ENCODE measurements at regions not wholly inside any gene's neighbourhood (a gene's known extent, or its start where the extent isn't known, plus 50 kb on each side); places are given as distances from the start of the nearest gene placed in this dataset.

DNA sequence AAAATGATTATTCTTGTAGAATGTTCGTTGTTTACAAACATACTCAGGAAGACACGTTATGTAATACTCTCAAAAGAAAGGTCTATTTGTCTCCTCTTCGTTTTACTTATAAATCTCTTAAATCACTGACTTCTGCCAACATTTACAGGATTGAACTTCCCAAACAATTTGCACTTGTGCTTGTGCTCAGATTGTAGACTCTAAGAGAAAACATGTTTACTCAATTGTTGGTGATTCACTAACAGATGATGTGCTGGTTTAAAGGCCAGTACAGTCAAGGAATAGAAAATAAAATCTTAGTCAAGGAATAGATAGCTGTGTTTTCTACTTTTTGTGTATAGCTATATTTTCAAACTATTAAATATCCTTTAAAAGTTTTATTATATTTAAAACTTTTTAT, 172.8 kb downstream of the GJA1 start:
- Histone ChIP-seq H3K4me3 (ENCODE audit: low read length) (no peak overlapping the region), H3K36me3 (ENCODE audit: control insufficient read depth, insufficient read depth, low read length) (no peaks in the 10 kb centered on the region), H3K4me1 (ENCODE audit: control insufficient read depth, insufficient read depth, low read length) (no peaks in the 10 kb centered on the region), H3K9me3 (replicated peaks; ENCODE audit: control insufficient read depth, low read depth, low read length) (no peaks in the 10 kb centered on the region), H3K27me3 (ENCODE audit: control insufficient read depth, insufficient read depth, low read length) (no peaks in the 10 kb centered on the region), H3K27ac (ENCODE audit: low read length) (no peak overlapping the region)
- WGBS (ENCODE audit: insufficient coverage): no CpG with 5 or more reads among the region's 3 CpGs
- no peak for DNase-seq

DNA sequence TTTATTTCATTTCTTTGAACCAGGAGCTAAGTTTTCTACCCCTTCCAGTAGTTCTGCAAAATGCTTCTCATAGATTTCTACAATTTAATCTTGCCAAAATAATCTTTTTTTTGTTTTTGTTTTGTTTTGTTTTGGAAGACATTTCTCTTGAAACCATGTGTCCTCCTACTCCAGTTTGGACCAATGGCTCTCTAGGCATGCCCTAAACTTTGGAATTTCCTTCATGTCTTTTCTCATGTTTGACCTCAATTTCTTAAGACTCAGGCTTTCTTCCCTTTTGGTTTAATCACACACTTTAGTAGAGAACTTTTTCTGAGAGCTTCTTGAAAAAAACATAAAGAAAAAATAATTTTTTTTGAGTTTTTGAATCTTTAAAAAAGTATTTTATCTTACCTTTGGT, 173.8 kb downstream of the GJA1 start:
- Histone ChIP-seq H3K9me3 (replicated peaks; ENCODE audit: control insufficient read depth, low read depth, low read length) (no peaks in the 10 kb centered on the region), H3K27ac (ENCODE audit: low read length) (no peak overlapping the region), H3K36me3 (ENCODE audit: control insufficient read depth, insufficient read depth, low read length) (no peaks in the 10 kb centered on the region), H3K4me3 (ENCODE audit: low read length) (no peak overlapping the region), H3K4me1 (ENCODE audit: control insufficient read depth, insufficient read depth, low read length) (no peaks in the 10 kb centered on the region), H3K27me3 (ENCODE audit: control insufficient read depth, insufficient read depth, low read length) (no peaks in the 10 kb centered on the region)
- DNase-seq: no peak

GRCh38 chr6:121612927-121613326, 177.5 kb downstream of the GJA1 start:
- no peaks in the 10 kb centered on the region for H3K4me1 ChIP-seq (ENCODE audit: control insufficient read depth, insufficient read depth, low read length)
- H3K27me3 ChIP-seq (ENCODE audit: control insufficient read depth, insufficient read depth, low read length): no peaks in the 10 kb centered on the region
- no peak overlapping the region for H3K27ac ChIP-seq (ENCODE audit: low read length)
- WGBS (ENCODE audit: insufficient coverage): 100% methylated on average over 1 of the region's 3 CpGs
- no peak overlapping the region for H3K4me3 ChIP-seq (ENCODE audit: low read length)
- no peaks in the 10 kb centered on the region for H3K9me3 ChIP-seq (replicated peaks; ENCODE audit: control insufficient read depth, low read depth, low read length)
- DNase-seq: no peak
- H3K36me3 ChIP-seq (ENCODE audit: control insufficient read depth, insufficient read depth, low read length): no peaks in the 10 kb centered on the region

DNA sequence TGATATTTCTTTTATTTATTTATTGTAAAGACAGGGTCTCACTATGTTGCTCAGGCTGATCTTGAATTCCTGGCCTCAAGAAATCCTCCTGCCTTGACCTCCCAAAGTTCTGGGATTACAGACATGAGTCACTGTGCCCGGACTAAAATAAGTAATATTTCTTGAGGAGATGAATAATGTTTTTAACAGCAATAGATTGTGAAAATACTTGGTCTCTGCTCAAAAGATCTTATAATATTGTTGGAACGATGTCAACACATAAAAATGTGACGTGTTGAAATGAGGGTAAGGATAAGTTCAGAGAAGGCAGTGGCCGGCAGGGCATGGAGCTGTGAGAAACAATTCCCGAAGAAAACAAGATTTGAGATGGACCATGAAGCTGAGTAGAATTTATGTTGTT, 178.7 kb downstream of the GJA1 start:
- H3K27ac ChIP-seq (ENCODE audit: low read length): no peak overlapping the region
- H3K27me3 ChIP-seq (ENCODE audit: control insufficient read depth, insufficient read depth, low read length): no peaks in the 10 kb centered on the region
- H3K4me1 ChIP-seq (ENCODE audit: control insufficient read depth, insufficient read depth, low read length): no peaks in the 10 kb centered on the region
- no peaks in the 10 kb centered on the region for H3K36me3 ChIP-seq (ENCODE audit: control insufficient read depth, insufficient read depth, low read length)
- no peaks in the 10 kb centered on the region for H3K9me3 ChIP-seq (replicated peaks; ENCODE audit: control insufficient read depth, low read depth, low read length)
- 49% methylated on average over 5 of the region's 5 CpGs for WGBS (ENCODE audit: insufficient coverage)
- H3K4me3 ChIP-seq (ENCODE audit: low read length): no peak overlapping the region
- no peak for DNase-seq

DNA sequence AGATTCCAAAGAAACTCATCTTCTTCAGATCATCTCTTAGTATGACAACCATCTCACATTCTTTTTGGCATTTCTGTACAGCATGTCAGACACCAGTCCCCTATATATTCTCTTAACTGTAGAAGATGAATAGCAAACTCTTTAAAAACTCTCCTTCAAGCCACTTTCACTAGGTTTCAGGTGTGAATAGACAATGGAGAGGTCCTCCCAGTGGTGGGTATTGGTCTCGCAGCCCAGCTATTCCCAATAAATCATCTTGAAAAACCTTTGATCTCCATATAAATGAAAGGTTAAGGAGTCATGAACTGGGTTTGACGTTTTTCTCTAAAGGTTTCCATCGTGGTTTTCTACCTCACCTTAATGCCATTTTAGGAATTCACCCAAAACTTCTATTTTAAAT, 180.0 kb downstream of the GJA1 start:
- Histone ChIP-seq H3K36me3 (ENCODE audit: control insufficient read depth, insufficient read depth, low read length) (no peaks in the 10 kb centered on the region), H3K4me1 (ENCODE audit: control insufficient read depth, insufficient read depth, low read length) (no peaks in the 10 kb centered on the region), H3K27ac (ENCODE audit: low read length) (no peak overlapping the region), H3K9me3 (replicated peaks; ENCODE audit: control insufficient read depth, low read depth, low read length) (no peaks in the 10 kb centered on the region), H3K4me3 (ENCODE audit: low read length) (no peak overlapping the region), H3K27me3 (ENCODE audit: control insufficient read depth, insufficient read depth, low read length) (no peaks in the 10 kb centered on the region)
- no CpG with 5 or more reads among the region's 3 CpGs for WGBS (ENCODE audit: insufficient coverage)
- no peak for DNase-seq

DNA sequence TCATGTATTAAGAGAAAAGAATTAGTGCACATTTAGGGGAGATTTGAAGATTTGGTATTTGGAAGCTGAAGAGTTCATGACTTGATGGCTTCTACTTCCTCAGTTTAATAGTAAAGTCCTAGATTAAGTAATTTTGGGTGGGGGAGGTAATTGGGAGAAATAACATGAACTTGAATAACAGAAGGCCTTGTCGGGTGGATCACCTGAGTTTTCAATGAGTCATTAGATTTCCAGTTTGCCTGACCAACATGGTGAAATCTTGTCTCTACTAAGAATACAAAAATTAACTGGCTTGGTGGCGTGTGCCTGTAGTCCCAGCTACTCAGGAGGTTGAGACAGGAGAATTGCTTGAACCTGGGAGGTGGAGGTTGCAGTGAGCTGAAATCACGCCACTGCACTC, 181.0 kb downstream of the GJA1 start:
- no peak overlapping the region for H3K4me3 ChIP-seq (ENCODE audit: low read length)
- H3K27ac ChIP-seq (ENCODE audit: low read length): no peak overlapping the region
- H3K36me3 ChIP-seq (ENCODE audit: control insufficient read depth, insufficient read depth, low read length): no peaks in the 10 kb centered on the region
- H3K9me3 ChIP-seq (replicated peaks; ENCODE audit: control insufficient read depth, low read depth, low read length): no peaks in the 10 kb centered on the region
- no peaks in the 10 kb centered on the region for H3K27me3 ChIP-seq (ENCODE audit: control insufficient read depth, insufficient read depth, low read length)
- no peaks in the 10 kb centered on the region for H3K4me1 ChIP-seq (ENCODE audit: control insufficient read depth, insufficient read depth, low read length)
- 95% methylated on average over 2 of the region's 3 CpGs for WGBS (ENCODE audit: insufficient coverage)
- DNase-seq: no peak

- Histone ChIP-seq H3K36me3 (ENCODE audit: control insufficient read depth, insufficient read depth, low read length) (no peaks in the 10 kb centered on the region), H3K27me3 (ENCODE audit: control insufficient read depth, insufficient read depth, low read length) (no peaks in the 10 kb centered on the region), H3K27ac (ENCODE audit: low read length) (no peak overlapping the region), H3K9me3 (replicated peaks; ENCODE audit: control insufficient read depth, low read depth, low read length) (no peaks in the 10 kb centered on the region), H3K4me1 (ENCODE audit: control insufficient read depth, insufficient read depth, low read length) (no peaks in the 10 kb centered on the region), H3K4me3 (ENCODE audit: low read length) (no peak overlapping the region)
- no peak for DNase-seq
These were observed 181.9 kb downstream of the GJA1 start for GRCh38 chr6:121617388-121617787.

- H3K27ac ChIP-seq (ENCODE audit: low read length): no peak overlapping the region
- H3K4me1 ChIP-seq (ENCODE audit: control insufficient read depth, insufficient read depth, low read length): no peaks in the 10 kb centered on the region
- WGBS (ENCODE audit: insufficient coverage): no CpG with 5 or more reads among the region's 2 CpGs
- H3K27me3 ChIP-seq (ENCODE audit: control insufficient read depth, insufficient read depth, low read length): no peaks in the 10 kb centered on the region
- no peak for DNase-seq
- no peaks in the 10 kb centered on the region for H3K9me3 ChIP-seq (replicated peaks; ENCODE audit: control insufficient read depth, low read depth, low read length)
- no peaks in the 10 kb centered on the region for H3K36me3 ChIP-seq (ENCODE audit: control insufficient read depth, insufficient read depth, low read length)
- no peak overlapping the region for H3K4me3 ChIP-seq (ENCODE audit: low read length)
These were observed 183.6 kb downstream of the GJA1 start for GRCh38 chr6:121619013-121619412.

DNA sequence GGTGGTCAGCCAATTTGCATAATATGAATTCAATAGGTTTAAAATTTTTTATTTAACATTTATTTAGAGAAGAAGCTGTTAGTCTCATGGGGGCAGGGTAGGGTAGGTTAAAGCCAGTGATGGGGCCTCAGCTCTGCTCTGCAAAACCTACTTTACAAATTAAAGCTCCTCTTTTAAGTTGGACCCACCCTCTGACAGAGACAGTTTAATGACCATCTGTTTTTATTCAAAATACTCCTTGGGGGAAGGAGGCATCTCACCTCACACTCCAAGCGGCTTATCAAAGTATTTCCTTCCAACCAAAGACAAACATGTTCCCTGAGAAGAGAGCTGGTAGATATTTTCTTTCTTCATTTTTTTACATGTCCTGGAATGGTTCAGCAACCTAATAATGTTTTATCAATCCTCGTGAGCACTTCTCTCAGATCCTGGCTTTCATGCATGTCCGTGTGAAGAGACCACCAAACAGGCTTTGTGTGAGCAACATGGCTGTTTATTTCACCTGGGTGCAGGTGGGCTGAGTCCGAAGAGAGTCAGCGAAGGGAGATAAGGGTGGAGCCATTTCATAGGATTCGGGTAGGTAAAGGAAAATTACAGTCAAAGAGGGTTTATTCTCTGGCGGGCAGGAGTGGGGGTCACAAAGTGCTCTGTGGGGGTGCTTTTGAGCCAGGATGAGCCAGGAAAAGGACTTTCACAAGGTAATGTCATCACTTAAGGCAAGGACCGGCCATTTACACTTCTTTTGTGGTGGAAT, 184.7 kb downstream of the GJA1 start:
- H3K36me3 ChIP-seq (ENCODE audit: control insufficient read depth, insufficient read depth, low read length): no peaks in the 10 kb centered on the region
- no peak overlapping the region for H3K27ac ChIP-seq (ENCODE audit: low read length)
- H3K9me3 ChIP-seq (replicated peaks; ENCODE audit: control insufficient read depth, low read depth, low read length): no peaks in the 10 kb centered on the region
- WGBS (ENCODE audit: insufficient coverage): 53% methylated on average over 4 of the region's 8 CpGs
- H3K27me3 ChIP-seq (ENCODE audit: control insufficient read depth, insufficient read depth, low read length): no peaks in the 10 kb centered on the region
- no peak overlapping the region for H3K4me3 ChIP-seq (ENCODE audit: low read length)
- H3K4me1 ChIP-seq (ENCODE audit: control insufficient read depth, insufficient read depth, low read length): no peaks in the 10 kb centered on the region
- no peak for DNase-seq

- no peaks in the 10 kb centered on the region for H3K4me1 ChIP-seq (ENCODE audit: control insufficient read depth, insufficient read depth, low read length)
- H3K9me3 ChIP-seq (replicated peaks; ENCODE audit: control insufficient read depth, low read depth, low read length): peaks cover 5% of the 10 kb centered on the region
- no peak overlapping the region for H3K4me3 ChIP-seq (ENCODE audit: low read length)
- no peaks in the 10 kb centered on the region for H3K36me3 ChIP-seq (ENCODE audit: control insufficient read depth, insufficient read depth, low read length)
- 79% methylated on average over 2 of the region's 2 CpGs for WGBS (ENCODE audit: insufficient coverage)
- no peak overlapping the region for H3K27ac ChIP-seq (ENCODE audit: low read length)
- H3K27me3 ChIP-seq (ENCODE audit: control insufficient read depth, insufficient read depth, low read length): no peaks in the 10 kb centered on the region
- no peak for DNase-seq
These were observed 192.3 kb downstream of the GJA1 start for GRCh38 chr6:121627761-121628160.

DNA sequence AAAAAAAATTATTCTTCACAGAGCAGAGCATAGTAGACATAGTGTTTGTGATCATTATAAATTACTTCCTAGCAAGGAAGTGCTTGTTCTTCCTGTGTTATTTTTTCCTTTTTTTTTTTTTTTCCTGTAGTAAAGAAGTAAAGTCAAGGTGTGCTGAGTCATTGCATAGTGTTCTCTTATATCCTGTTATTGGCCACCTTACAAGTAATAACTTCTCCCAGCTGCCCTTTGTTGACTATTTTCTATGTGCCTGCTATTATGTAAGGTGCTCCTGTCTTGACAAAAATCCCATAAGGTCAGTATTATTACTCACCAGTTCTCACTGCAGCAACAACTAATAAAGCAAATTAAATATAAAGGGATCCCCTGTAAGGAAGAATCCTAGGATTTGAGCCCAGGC, 195.3 kb downstream of the GJA1 start:
- Histone ChIP-seq H3K4me1 (ENCODE audit: control insufficient read depth, insufficient read depth, low read length) (no peaks in the 10 kb centered on the region), H3K27me3 (ENCODE audit: control insufficient read depth, insufficient read depth, low read length) (no peaks in the 10 kb centered on the region), H3K9me3 (replicated peaks; ENCODE audit: control insufficient read depth, low read depth, low read length) (peaks cover 19% of the 10 kb centered on the region), H3K27ac (ENCODE audit: low read length) (no peak overlapping the region), H3K4me3 (ENCODE audit: low read length) (no peak overlapping the region), H3K36me3 (ENCODE audit: control insufficient read depth, insufficient read depth, low read length) (no peaks in the 10 kb centered on the region)
- DNase-seq: no peak
